NCI-H1105 (cell line): ENCODE measurements at regions not wholly inside any gene's neighbourhood (a gene's known extent, or its start where the extent isn't known, plus 50 kb on each side); places are given as distances from the start of the nearest gene placed in this dataset.
"Not testable (repeated sequence)": the region's sequence is repeated elsewhere in the genome, so short reads cannot be mapped to it uniquely, and the experiment has no call there.

Experiments
- DNase-seq: peaks from one replicate; lab custom pipeline; 2025; lab: John Stamatoyannopoulos, UW

DNA sequence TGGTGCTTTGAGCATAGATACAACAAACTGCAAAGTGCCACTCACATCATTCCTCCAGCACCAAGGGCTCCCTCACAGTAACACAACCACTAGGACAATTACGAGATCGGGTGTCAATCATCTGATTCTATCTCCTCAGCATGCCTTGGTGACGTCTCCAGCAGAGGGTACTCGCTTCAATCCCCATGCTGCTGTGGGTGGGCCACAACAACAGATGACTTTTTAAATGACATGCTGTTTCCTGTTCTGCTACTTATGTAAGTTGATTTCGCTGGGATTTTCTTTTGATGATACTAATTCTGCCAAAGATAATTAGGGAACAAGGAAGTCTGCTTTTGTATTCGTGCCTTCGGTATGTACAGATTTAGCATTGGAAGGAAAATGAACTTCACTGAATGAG is 1113.0 kb downstream of the BCL11A start:
- no peak for DNase-seq

DNA sequence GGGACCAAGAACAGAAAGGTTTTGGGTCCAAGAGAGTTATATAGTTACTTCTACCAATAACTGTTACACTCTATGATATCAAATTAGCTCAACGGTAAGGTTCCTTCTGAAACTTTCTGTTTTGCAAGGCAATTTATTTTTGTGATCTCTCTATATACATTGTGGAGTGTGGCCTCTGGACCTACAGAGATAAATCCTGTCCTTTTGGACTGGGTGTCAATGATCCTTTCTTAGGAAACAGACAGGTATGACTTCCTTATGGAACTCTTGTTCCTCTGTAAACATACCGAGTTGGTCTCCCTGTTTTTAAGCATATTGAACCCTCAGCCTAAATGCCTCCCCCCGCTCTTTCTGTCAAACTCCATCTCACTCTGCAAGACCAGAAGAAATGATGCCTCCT is 1117.8 kb downstream of the BCL11A start:
- no peak for DNase-seq

DNA sequence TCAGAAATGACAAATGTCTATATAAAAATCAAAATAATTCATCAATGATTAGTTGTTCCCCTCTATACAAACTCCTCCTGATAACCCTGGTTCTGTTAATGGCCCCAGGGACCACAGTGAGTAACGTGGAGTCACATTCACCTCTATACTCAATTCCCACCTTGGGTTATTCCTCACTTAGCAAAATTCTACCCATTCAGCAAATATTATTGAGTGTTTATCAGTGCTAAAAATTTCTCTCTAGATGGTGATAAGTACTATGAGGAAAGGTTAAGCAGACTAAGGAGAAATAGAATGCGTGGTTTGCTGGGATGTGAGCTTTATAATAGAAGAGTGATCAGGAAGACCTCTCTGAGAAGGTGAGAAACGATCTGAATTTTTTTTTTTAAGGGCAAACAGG is 1124.5 kb downstream of the BCL11A start:
- DNase-seq: no peak

DNA sequence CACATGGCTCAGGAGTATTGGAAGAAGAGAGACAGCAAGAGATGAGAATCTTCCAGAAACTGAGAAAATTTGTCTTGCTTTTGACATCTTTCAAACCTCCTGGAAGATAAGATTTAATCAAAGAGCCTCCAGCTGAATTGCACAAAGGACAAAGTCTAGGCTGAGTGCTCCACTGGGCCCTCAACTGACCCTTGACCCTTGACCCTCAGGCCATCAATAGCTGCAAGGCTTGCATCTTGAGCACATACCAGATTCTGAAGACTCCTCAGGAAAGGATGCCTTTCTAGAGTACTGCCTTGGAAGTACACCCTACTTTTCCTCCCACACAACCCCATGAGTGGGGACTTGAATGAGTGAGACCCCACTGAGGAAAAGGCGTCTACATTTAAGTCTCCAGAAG is 1125.5 kb downstream of the BCL11A start:
- DNase-seq: no peak

DNA sequence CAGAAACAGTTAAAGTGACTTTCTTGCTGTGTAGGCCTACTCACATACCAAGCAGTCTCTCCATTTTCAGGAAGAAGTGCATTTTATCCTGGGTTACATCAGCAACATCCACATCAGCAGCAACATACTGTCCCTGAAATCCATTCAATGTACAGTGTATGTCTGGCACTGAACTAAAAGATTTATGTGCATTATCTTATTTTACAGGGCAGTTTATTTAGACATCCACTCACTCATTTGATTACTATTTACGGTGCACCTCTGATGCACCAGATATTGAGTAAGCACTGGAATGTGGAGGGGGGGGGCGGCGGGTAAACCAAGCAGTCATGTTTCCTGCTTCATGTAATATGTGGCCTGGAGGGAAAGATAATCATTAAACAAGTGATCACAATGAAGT is 1128.2 kb downstream of the BCL11A start:
- no peak for DNase-seq

DNA sequence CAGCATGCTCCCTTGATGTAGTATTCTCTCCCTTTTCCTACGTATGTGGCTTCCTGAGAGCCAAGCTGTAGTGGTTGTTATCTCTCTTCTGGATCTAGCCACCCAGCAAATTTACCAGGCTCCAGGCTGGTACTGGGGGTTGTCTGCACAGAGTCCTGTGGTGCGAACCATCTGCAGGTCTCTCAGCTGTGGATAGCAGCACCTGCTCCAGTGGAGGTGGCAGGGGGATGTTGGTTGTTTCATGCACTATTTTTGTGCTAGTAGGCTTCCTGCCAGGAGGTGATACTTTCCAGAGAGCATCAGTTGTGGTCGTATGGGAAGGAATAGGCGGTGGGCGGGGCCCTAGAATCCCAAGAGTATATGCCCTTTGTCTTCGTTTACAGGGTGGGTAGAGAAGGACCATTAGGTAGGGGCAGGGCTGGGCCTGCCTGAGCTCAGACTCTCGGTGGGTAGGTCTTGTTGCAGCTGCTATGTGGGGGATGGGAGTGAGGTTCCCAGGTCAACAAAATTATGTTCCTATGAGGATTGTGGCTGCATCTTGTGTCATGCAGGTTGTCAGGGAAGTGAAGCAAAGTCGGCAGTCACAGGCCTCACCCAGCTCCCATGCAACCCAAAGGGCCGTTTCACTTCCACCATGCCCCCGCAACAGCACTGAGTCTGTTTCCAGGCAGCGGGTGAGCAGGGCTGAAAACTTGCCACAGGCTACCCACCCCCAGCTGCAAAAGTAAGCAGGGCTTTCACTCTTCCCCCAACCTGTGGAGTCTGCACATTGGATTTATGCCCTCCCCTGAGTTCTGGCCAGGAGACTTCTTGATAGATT is 1139.5 kb downstream of the BCL11A start:
- peak; percentile 83 for DNase-seq

DNA sequence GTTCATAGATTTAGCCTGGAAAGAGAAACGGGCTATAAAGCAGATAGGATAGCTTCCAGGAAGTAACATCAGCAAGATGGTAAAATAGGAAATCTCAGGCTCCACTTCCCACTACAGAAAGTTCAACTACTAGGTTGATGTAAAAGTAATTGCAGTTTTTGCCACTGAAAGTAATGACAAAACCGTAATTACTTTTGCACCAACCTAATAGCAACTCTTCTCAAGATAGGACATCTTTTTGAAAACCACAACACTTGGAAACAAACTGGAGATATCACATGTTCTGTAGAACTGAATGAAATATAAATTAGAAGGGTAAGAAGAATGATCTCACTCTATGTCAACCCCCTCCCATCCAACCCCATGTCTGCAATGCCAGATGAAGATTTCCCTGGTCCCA is 1154.3 kb downstream of the BCL11A start:
- DNase-seq: no peak

DNA sequence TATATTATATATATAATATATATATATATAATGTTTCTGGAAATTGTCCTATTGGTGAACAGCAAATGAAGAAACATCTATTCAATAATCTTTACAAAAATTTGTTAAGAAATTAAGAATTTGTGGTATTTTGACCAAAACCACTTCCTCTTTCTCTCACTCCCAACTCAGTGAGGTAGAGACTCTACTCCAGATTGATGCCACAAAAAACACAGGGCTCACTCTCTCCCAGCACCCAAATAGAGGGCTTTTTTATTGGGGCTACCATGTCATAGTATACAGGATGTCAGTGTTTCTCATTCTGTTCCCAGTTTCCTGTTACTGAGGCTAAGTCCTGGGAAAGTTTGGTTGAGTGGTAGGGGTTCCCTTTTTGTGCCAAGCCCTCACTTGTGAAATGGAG is 1155.4 kb downstream of the BCL11A start:
- no peak for DNase-seq

DNA sequence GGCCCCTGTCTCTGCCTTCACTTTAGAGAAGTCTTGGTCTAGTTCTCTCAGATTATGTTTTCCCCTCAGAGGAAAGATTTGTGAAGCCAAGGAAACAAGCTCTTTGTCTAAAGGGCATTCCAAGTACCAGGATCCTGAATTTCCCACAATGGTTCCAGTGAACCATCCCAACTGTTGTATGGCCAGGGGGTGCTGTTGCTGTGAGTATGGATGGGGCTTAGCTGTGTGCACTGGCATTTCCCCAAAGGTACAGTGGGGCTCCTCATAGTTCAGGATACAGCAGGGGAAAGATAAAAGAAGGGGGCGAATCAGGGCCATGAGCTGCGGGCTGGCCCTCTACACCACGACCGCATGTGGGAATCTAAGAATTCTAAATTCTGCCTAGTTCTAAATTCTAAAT is 1154.0 kb upstream of the FANCL start:
- no peak for DNase-seq

DNA sequence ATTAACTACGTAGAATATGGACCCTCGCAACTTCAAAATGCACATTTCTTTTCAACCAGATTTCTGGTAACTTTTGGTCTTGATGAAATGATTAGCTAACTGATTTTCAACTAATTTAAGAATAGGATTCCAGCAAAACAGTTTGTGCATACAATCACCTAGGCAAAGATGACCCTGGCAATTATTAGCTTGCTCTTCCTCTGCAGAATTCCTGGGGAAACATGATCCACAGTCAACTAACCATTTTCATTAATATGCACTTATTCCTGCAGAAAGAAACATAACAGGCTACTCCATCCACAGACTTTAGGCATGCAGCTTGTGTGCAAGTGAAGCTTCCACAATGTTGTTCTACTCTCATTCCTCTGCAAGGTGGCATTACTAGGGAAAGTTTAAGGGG is 1150.8 kb upstream of the FANCL start:
- no peak for DNase-seq

DNA sequence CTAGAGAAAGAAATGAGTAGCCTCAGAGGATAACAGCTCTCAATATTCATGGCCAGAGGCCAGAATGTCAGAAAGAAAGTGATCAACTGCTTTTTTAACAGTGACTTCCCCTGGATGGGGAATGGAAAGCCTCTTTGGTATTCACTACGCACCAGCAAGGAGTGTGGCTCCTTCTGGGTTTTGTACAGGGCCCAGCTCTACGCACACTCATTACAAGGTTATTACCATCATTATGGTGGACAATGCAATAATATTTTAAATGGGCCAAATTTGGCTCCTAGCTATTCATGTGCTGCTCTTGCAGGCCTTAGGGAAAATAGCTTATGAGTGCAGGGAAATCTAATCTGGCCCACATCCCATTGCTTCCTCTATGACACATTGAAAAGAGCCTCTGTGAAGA is 1149.5 kb upstream of the FANCL start:
- no peak for DNase-seq

DNA sequence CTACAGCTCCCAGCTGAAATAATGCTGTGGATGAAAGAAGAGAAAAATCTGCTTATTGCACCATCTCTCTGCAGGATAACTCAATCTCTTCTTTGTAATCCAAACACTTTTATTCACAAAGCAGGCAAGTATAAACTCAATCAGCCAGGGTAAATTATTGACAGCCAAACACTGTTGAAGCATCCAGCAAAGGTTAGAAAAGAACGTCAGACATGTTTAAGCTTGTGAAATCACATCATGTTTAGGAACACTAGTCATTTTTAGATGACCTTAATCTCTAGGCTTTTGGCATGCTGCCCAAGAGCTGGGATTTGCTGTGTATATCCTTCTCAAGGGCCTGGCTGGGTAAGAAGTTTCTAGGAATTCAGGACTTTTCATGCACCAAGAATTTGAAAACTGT is 1148.1 kb upstream of the FANCL start:
- peak; percentile 8 for DNase-seq

DNA sequence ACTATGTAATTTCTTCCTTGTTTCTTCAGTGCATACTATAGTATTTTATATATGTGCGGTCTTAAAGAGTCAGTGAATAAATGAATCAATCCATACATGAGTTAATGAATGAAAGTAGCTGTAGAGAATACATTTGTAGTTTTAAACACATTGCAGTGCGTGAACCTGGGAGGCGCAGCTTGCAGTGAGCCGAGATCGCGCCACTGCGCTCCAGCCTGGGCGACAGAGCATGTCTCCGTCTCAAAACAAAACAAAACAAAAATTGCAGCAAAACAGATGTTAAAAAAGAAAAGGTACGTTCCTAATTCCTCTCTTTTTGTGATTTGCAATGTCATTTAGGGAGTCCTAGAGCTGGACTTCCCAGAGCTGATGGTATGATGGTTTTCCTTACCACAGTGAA is 1144.8 kb upstream of the FANCL start:
- DNase-seq: no peak

DNA sequence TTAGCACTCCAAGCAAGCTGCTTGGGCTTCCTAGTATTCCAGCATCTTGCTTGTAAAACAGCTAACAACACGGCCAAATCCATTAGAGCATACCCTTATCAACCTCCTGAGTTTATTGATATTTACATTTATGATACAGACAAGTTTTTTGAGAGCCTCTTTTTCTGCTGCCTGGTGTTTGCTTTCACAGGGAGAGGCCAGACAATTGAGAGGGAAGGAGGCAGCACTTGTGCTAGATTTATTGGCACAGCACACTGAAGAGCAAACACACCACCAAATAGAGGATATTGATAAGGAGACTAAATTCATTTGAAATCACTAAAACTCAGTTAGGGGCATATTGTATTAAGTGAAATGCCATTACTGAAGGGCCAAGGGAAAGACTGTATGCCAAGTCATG is 1142.3 kb upstream of the FANCL start:
- DNase-seq: peak; percentile 68

DNA sequence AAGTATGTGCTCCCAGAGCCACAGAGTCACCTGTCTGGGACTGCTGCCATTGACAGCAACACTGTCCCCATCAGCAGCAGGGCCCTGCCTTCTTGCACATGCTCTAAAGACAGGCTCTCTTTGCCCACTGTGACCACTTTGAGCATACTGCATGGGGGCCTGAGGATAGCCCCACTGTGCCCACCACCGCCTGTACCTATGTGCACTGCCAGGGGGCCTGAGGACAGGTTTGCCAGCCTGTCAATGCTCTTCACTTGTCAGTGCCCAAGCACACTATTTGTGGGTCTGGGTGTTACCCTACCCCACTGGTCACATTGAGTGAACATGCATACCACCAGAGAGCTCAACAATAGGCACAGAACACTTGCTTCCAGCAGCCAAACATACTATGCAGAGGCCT is 1137.0 kb upstream of the FANCL start:
- no peak for DNase-seq

DNA sequence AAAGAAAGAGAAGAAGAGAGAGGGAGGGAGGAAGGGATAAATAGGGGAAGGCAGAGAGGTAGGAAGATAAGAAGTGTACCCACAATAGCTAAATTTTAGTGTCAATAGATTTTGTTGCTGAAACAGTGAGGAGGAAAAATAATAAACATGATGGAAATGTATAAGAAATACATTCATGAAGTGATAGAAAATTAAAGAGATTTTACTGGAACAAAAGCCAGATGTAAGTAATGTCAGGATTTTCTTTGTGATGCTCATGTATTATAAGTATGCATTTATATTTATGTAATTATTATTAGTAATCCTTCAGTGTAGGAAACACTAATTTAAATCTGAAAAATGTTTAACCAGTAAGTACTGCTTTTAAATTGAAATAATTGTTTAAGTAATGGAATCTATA is 1125.2 kb upstream of the FANCL start:
- no peak for DNase-seq

DNA sequence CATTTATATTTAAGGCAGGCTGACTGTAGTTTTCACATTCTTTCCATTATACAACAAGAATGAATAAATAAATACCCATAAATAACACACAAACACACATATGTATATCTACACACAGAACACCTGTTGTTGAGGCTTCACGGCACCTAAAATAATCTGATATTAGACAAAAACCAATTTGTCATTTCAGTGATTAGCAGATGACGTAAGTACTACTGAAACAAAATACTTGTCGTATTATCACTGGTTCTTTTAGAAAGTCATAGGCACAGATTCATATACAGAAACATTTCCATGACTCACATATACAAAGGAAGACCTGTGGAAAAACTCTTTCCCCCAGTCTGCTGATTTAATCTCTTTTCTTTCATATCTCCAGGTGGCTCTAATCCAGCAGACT is 1113.4 kb upstream of the FANCL start:
- DNase-seq: no peak

DNA sequence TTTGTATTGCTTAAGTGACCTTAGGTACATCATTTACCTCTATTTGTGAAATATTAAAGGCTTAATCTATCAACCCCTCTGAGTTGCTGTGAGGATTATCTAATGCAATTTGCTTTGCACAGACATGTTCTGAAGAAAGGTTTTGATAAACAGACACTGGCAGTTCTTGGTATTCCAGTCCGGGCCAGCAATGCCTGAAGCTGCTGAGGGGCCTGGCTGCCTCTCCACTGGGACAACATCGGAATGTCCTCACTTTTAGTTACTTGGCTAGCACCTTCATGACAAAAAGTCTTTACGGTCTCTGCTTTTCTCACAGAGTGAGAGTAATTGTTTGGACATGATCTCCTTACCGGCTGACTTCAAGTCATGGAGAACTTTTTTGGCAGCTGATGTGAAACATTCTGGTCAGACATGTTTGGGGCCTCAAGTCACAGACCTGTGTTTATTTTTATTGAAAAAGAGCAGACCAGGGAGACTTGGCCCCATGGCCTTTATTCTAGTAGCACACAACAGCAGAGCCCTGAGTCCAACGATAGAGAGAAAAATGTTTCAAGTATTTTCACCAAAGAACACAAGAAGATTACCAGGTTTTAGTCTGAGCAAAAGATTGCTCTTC is 1112.3 kb upstream of the FANCL start:
- no peak for DNase-seq

DNA sequence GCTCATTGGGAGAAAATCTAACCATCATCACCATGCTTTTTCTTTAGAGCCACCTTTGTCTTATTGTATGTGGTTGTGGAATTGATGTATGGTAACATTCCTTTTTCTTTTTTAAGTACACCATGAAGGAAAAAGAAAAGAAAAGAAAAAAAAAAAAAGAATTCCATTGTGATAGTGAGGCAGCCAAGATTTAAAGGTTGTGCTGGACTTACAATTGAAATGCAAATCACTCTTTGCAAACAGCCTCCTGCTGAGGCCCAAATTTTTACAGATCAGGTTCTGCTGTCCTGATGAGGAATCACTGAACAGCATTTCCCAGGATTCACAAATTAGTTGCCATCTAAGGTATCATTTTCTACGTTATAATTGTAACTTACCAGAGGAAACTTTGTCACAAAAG is 1101.0 kb upstream of the FANCL start:
- no peak for DNase-seq

DNA sequence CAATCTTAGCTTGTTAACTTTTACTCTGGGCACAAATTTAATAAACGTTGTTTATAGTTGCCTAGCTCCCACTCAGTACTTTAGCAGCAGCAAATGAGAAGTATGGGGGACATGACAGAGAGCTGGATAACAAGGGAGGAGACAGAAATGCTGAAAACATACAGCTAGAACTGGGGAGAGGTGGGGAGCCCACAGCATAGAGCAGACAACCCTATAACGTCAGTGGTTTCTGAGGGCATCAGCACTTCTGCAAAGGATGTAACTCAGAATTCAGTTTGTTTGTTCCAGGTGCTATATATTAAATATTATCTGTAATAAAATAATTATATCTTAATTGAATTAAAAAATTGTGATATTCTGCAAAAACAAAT is 1098.7 kb upstream of the FANCL start:
- no peak for DNase-seq

DNA sequence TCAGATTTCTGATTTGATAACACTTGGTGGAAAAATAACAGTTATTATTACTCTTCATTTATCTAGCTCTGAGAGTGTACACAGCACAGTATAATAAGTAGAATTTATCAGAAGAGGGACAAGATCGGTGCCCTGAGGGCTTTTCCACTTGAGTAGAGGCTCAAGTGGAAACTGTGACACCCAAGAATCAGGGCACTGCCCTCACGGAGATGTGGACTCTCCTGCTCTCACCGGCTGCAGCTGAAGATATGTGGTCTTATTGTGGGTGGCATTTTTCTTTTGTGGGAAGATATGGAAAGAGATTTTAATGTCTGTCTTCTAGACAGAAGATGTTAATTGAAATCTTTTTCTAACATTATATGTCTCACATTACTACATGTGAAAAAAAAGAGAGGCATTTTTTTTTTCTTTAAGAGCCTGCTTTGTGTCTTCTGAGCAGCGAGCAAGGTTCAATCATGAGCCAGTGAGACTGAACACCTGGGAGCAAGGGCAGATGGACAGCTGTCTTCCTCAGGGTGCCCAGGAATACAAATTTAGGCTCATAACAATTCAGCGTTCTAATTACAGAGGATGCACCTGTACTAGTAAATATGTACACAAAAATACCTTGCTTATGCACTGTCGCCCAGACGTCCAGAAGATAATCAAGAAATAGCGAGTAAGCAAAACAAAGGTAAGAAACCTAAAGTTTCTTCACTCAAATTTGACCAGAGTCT is 1098.2 kb upstream of the FANCL start:
- no peak for DNase-seq

DNA sequence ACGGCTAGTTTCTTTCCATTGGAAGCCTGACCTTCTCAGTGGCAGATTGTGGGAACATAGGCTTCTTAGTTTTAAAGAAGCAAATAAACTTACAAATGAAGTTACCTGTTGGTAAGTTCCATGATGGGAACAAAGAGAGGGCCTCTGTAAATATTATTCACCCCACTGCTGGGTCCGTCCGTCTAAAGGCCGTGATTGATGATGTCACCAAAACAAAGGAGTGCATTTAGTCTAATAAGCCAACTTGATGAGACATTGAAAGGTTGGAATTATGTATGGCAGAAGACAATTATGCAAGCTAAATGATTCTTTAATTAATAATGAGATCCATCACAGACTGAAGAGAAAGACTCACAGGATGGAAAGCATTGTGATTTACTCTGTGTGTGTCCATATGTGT is 1091.9 kb upstream of the FANCL start:
- DNase-seq: no peak

DNA sequence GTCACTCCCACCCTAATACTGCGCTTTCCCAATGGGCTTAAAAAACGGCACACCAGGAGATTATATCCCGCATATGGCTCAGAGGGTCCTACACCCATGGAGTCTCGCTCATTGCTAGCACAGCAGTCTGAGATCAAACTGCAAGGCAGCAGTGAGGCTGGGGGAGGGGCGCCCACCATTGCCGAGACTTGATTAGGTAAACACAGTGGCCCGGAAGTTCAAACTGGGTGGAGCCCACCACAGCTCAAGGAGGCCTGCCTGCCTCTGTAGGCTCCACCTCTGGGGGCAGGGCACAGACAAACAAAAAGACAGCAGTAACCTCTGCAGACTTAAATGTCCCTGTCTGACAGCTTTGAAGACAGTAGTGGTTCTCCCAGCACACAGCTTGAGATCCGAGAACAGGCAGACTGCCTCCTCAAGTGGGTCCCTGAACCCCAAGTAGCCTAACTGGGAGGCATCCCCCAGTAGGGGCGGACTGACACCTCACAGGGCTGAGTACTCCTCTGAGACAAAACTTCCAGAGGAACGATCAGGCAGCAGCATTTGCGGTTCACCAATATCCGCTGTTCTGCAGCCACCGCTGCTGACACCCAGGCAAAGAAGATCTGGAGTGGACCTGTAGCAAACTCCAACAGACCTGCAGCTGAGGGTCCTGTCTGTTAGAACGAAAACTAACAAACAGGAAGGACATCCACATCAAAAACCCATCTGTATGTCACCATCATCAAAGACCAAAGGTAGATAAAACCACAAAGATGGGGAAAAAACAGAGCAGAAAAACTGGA is 1085.6 kb upstream of the FANCL start:
- DNase-seq: not testable (repeated sequence)
